Peyer's patch (tissue), 4 donors: ENCODE measurements at regions not wholly inside any gene's neighbourhood (a gene's known extent, or its start where the extent isn't known, plus 50 kb on each side); places are given as distances from the start of the nearest gene placed in this dataset.

Experiments used
- DNase-seq, 3 donors: peaks; one replicate each; pipeline ENCODE4 v3.0.0-alpha.2; 2017 to 2019
- H3K27ac ChIP-seq, 4 donors: fragments of 200-600 bp; sonication (generic); one replicate each; pipeline ENCODE4 v1.5.1; 2016 to 2019
- H3K27me3 ChIP-seq, 2 donors: fragments of 200-600 bp; sonication (generic); one replicate each; pipeline ENCODE4 v1.5.1; 2019
- H3K36me3 ChIP-seq, 3 donors: fragments of 200-600 bp; sonication (generic); one replicate each; pipeline ENCODE4 v1.5.1; 2016 to 2019
- H3K4me1 ChIP-seq, 4 donors: fragments of 200-600 bp; sonication (generic); one replicate each; pipeline ENCODE4 v1.5.1; 2016 to 2019
- H3K4me3 ChIP-seq, 4 donors: fragments of 200-600 bp; sonication (generic); 1 replicate in 3 of 4; 2 replicates in 1 of 4; pipeline ENCODE4 v1.5.1; 2016 to 2019; ENCODE audit warnings: mild to moderate bottlenecking in 1 of 4
- H3K9me3 ChIP-seq, 4 donors: fragments of 200-600 bp; sonication (generic); one replicate each; pipeline ENCODE4 v1.5.1; 2016 to 2019; ENCODE audit warnings: mild to moderate bottlenecking in 1 of 4
- POLR2A ChIP-seq, 2 donors: fragments of 450-650 bp; IDR thresholded peaks; one replicate each; pipeline ENCODE4 v1.5.1; 2017; ENCODE audit warnings: antibody characterized with exemption in 2 of 2, mild to moderate bottlenecking in 2 of 2, moderate library complexity in 2 of 2
- TF ChIP-seq, protein P1 (sequence below), 6 experiments: fragments of 450-650 bp in 4 of 6; fragments of 200-600 bp in 2 of 6; sonication (generic) in 1 of 6; IDR thresholded peaks; one replicate each; pipeline ENCODE4 v1.5.1; 2017 to 2019; ENCODE audit warnings: antibody characterized with exemption in 6 of 6, mild to moderate bottlenecking in 3 of 6, moderate library complexity in 1 of 6

DNA sequence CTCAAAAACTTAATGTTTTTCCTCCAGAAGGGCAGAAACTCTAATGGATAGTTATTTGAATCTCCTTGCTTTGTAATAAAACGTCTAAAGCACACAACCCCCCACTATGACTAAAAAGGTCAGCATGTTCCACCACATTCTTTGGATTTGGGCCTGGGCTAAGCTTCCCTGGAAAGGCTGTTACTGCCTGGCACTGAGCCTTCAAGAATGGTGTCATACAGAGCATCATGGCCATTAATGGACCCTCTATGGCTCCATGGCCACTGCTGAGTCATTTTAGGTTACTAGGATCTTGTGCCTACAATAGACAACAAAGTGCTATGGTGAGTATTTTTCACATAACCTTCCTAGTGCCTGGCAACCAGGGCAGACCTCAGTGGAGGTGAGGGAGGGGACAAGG, 242.6 kb upstream of the FAT3 start:
- no peak for TF ChIP-seq POLR2A (IDR thresholded peaks at IDR 0.05)
- TF ChIP-seq, protein P1, sequence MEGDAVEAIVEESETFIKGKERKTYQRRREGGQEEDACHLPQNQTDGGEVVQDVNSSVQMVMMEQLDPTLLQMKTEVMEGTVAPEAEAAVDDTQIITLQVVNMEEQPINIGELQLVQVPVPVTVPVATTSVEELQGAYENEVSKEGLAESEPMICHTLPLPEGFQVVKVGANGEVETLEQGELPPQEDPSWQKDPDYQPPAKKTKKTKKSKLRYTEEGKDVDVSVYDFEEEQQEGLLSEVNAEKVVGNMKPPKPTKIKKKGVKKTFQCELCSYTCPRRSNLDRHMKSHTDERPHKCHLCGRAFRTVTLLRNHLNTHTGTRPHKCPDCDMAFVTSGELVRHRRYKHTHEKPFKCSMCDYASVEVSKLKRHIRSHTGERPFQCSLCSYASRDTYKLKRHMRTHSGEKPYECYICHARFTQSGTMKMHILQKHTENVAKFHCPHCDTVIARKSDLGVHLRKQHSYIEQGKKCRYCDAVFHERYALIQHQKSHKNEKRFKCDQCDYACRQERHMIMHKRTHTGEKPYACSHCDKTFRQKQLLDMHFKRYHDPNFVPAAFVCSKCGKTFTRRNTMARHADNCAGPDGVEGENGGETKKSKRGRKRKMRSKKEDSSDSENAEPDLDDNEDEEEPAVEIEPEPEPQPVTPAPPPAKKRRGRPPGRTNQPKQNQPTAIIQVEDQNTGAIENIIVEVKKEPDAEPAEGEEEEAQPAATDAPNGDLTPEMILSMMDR (IDR thresholded peaks at IDR 0.05): no peak
- Histone ChIP-seq H3K27ac (peak overlapping the region in 1 of 4 donors; percentile 24), H3K9me3 (no peaks in the 10 kb centered on the region), H3K4me1 (no peaks in the 10 kb centered on the region), H3K4me3 (no peak overlapping the region), H3K27me3 (no peaks in the 10 kb centered on the region), H3K36me3 (no peaks in the 10 kb centered on the region)
- DNase-seq: peak in 1 of 3 donors; percentile 50

GRCh38 chr11:91979775-91980174, 244.8 kb upstream of the FAT3 start:
- Histone ChIP-seq H3K4me1 (no peaks in the 10 kb centered on the region), H3K36me3 (no peaks in the 10 kb centered on the region), H3K4me3 (no peak overlapping the region), H3K27ac (no peak overlapping the region), H3K9me3 (no peaks in the 10 kb centered on the region), H3K27me3 (no peaks in the 10 kb centered on the region)
- DNase-seq: no peak
- TF ChIP-seq, protein P1 (IDR thresholded peaks at IDR 0.05): no peak
- TF ChIP-seq POLR2A (IDR thresholded peaks at IDR 0.05): no peak

- DNase-seq: no peak
- H3K36me3 ChIP-seq: no peaks in the 10 kb centered on the region
- TF ChIP-seq, protein P1 (IDR thresholded peaks at IDR 0.05): no peak
- TF ChIP-seq POLR2A (IDR thresholded peaks at IDR 0.05): no peak
- no peak overlapping the region for H3K4me3 ChIP-seq
- H3K27me3 ChIP-seq: no peaks in the 10 kb centered on the region
- H3K27ac ChIP-seq: no peak overlapping the region
- H3K4me1 ChIP-seq: no peaks in the 10 kb centered on the region
- no peaks in the 10 kb centered on the region for H3K9me3 ChIP-seq
These were observed 245.9 kb upstream of the FAT3 start for GRCh38 chr11:91978747-91979146.

DNA sequence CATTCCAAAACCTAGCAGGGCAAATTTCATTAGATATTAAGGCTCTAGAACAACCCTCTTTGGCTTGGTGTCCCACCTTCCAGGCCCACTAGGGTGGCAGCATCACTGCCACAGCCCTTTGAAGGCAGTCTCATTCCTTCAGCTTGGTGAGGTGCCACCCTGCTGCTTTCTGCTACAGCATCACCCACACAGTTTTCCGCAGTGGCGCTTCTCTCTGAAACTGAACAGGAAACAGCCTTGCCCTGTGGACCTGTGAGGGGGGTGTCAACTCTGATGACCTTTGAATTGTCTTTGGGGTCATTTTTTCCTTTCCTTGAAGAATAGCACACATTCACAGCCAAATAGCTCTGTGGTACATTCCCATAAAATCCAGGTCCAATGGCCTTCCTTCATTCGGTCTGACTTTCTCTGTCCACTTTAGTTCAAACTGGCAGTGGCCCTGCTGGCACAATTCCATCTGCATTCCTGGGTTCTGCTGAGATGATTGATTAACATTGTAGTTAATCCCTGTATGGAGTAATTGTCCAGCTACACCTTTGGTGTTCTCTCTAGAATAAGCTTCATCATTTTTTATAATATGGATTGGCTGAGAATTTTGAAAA, 251.9 kb upstream of the FAT3 start:
- Histone ChIP-seq H3K27me3 (no peaks in the 10 kb centered on the region), H3K4me3 (no peak overlapping the region), H3K9me3 (no peaks in the 10 kb centered on the region), H3K36me3 (no peaks in the 10 kb centered on the region), H3K27ac (no peak overlapping the region), H3K4me1 (no peaks in the 10 kb centered on the region)
- TF ChIP-seq, protein P1 (IDR thresholded peaks at IDR 0.05): no peak
- TF ChIP-seq POLR2A (IDR thresholded peaks at IDR 0.05): no peak
- no peak for DNase-seq

GRCh38 chr11:91970624-91971023, 254.0 kb upstream of the FAT3 start:
- Histone ChIP-seq H3K36me3 (no peaks in the 10 kb centered on the region), H3K27me3 (no peaks in the 10 kb centered on the region), H3K9me3 (no peaks in the 10 kb centered on the region), H3K4me1 (no peaks in the 10 kb centered on the region), H3K27ac (no peak overlapping the region), H3K4me3 (no peak overlapping the region)
- TF ChIP-seq POLR2A (IDR thresholded peaks at IDR 0.05): no peak
- TF ChIP-seq, protein P1 (IDR thresholded peaks at IDR 0.05): no peak
- no peak for DNase-seq

- no peak for DNase-seq
These were observed 255.1 kb upstream of the FAT3 start for GRCh38 chr11:91969486-91969885.

More at GRCh38 chr11:91969486-91969885, 255.1 kb upstream of the FAT3 start:
- Histone ChIP-seq H3K4me1 (no peaks in the 10 kb centered on the region), H3K9me3 (no peaks in the 10 kb centered on the region), H3K4me3 (no peak overlapping the region), H3K36me3 (no peaks in the 10 kb centered on the region), H3K27ac (no peak overlapping the region), H3K27me3 (no peaks in the 10 kb centered on the region)
- no peak for TF ChIP-seq POLR2A (IDR thresholded peaks at IDR 0.05)
- TF ChIP-seq, protein P1 (IDR thresholded peaks at IDR 0.05): no peak
